ENCODE measurements at regions not wholly inside any gene's neighbourhood (a gene's known extent, or its start where the extent isn't known, plus 50 kb on each side); places are given as distances from the start of the nearest gene placed in this dataset.

- TF ChIP-seq ZNF556 (CRISPR knock-in tag; IDR thresholded peaks at IDR 0.05; ENCODE audit: borderline replicate concordance) (no peak), ZSCAN30 (CRISPR knock-in tag; IDR thresholded peaks at IDR 0.05) (no peak)
Observed at GRCh38 chr2:76381624-76382023, 670.9 kb upstream of the GCFC2 start (continued).

DNA sequence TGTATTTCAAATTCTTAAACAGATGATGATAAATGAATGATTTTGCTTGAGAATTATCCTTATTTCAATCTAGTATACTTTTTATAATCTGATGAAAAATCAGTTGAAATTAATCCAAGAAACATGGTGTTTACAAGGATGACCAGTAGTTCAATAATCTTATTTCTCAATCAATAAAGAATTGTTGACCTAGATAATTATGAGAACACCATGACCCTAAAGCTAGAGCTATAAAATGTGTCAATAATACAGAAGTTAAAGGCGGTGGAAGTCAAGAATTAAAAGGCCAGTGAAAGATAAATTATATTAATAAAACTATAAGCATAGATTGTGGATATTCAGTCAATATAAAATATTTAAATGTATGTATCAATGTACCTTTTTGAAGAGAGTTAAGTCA, 667.4 kb upstream of the GCFC2 start:
- POLR2A ChIA-PET, result no interaction called here
- Histone ChIP-seq H3K9ac (ENCODE audit: insufficient read depth, low read depth, low read length) (no peak overlapping the region), H3K27ac (ENCODE audit: extremely low read length, insufficient read depth, low read length) (no peak overlapping the region), H3K4me1 (ENCODE audit: insufficient read depth, low read length) (no peaks in the 10 kb centered on the region), H3K4me2 (ENCODE audit: low read depth, low read length) (no peak overlapping the region), H3K36me3 (replicated peaks in 1 of 2; ENCODE audit: control insufficient read depth in 1 of 2, insufficient read depth in 2 of 2, low read length in 2 of 2) (no peaks in the 10 kb centered on the region), H2AFZ (ENCODE audit: low read length) (no peak overlapping the region), H3K9me3 (ENCODE audit: low read length) (no peaks in the 10 kb centered on the region), H4K20me1 (ENCODE audit: insufficient read depth, low read length) (no peaks in the 10 kb centered on the region), H3K27me3 (ENCODE audit: control insufficient read depth in 1 of 2, insufficient read depth in 2 of 2, low read length in 2 of 2) (no peaks in the 10 kb centered on the region), H3K4me3 (replicated peaks in 1 of 3; ENCODE audit: insufficient read depth in 1 of 3, low read depth in 2 of 3, low read length in 3 of 3) (no peak overlapping the region), H3K79me2 (ENCODE audit: insufficient read depth, low read length) (no peaks in the 10 kb centered on the region)
- in situ Hi-C loops (cut with HindIII; ENCODE audit: extremely low pct_ligation_motif_present, low pct_unique_long_range_greater_than_20kb), result no loop called here
- no peak for FAIRE-seq
- TF ChIP-seq ZHX2 (IDR thresholded peaks at IDR 0.05; ENCODE audit: low read depth), result no peak
- no peak for TF ChIP-seq ZHX2 (CRISPR knock-in tag; IDR thresholded peaks at IDR 0.05; ENCODE audit: borderline replicate concordance)
- TF ChIP-seq JUNB (CRISPR knock-in tag; IDR thresholded peaks at IDR 0.05; ENCODE audit: borderline replicate concordance), result no peak
- TF ChIP-seq ZNF710 (CRISPR knock-in tag; IDR thresholded peaks at IDR 0.05; ENCODE audit: borderline replicate concordance), result no peak
- TF ChIP-seq ZNF766 (CRISPR knock-in tag; IDR thresholded peaks at IDR 0.05; ENCODE audit: borderline replicate concordance), result no peak
- TF ChIP-seq TOPORS (CRISPR knock-in tag; IDR thresholded peaks at IDR 0.05), result no peak
- TF ChIP-seq ZFP82 (CRISPR knock-in tag; IDR thresholded peaks at IDR 0.05; ENCODE audit: borderline replicate concordance), result no peak
- TF ChIP-seq BCL6 (CRISPR knock-in tag; IDR thresholded peaks at IDR 0.05), result no peak
- no peak for TF ChIP-seq USF2 (IDR thresholded peaks at IDR 0.05; ENCODE audit: low read depth, low read length)
- no peak for TF ChIP-seq USF2 (CRISPR knock-in tag; IDR thresholded peaks at IDR 0.05; ENCODE audit: borderline replicate concordance)
- no peak for TF ChIP-seq ATF7-NPFF (CRISPR knock-in tag; IDR thresholded peaks at IDR 0.05; ENCODE audit: low read depth)
- TF ChIP-seq AHR (CRISPR knock-in tag; IDR thresholded peaks at IDR 0.05), result no peak
- CTCF ChIA-PET (ENCODE audit: low intra/inter-chr PET ratio, low total read pairs), result no interaction called here
- WGBS (ENCODE audit: low lambda C conversion rate), result 2% methylated on average over 1 of the region's 1 CpG
- intact Hi-C loops (cut with micrococcal nuclease; ENCODE audit: unreplicated experiment), result no loop called here
- BruUV-seq (replicated peaks), result no TSS peak
- DNase-seq (ENCODE audit: low spot score), result no peak
- no peak for ATAC-seq
